ENCODE measurements at regions not wholly inside any gene's neighbourhood (a gene's known extent, or its start where the extent isn't known, plus 50 kb on each side); places are given as distances from the start of the nearest gene placed in this dataset.

DNA sequence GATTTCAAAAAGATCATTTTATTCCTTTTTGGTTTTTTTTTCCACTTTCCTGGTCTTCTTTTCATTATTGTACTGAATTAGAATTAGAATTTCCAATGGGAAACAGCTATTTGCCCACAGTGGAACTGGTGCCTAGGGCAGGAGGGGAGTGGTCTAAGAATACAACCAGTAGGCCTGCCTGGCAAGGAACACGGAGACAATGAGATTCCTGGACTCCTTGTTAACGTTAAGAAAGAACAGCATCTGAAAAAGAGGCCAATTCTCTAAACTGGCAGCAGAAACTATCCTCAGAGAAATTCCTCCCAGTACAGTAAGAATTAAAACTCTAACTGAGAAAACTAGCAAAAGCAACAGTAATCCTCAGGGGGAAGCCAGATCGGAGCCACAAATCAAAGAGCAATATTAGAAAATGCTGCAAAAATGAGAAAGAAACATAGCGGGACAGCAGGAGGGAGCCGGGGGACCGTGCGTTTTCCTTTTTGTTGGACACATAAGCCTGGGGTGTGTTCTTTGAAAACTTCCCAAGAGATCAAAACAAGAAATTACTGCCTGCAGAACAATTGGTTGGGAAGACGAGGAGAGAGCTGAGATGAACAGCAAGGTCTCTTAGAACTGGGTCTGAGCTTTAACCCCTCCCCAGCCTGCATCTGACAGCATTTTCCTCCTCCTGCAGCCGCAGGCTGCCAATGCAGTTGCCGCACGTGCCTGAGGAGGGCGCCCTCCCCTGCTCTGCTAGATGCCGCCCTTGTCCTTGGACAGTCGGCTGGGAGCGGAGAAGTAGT lies 776.0 kb downstream of the TSN start:
- in situ Hi-C loops (cut with MboI) (no loop called here), intact Hi-C loops (cut with micrococcal nuclease) (no loop called here)
- H3K4me2 ChIP-seq (ENCODE audit: insufficient read depth, low read length) = no peak overlapping the region
- H2AFZ ChIP-seq (ENCODE audit: low read depth, low read length) = no peak overlapping the region
- no peaks in the 10 kb centered on the region for H3K9me1 ChIP-seq (ENCODE audit: control insufficient read depth, insufficient read depth, low read length)
- ATAC-seq = no peak
- no peaks in the 10 kb centered on the region for H3K4me1 ChIP-seq (replicated peaks in 1 of 2; ENCODE audit: control insufficient read depth in 2 of 2, insufficient read depth in 2 of 2, low read length in 2 of 2)
- BruUV-seq (replicated peaks) = no TSS peak
- no peaks in the 10 kb centered on the region for H3K9me3 ChIP-seq (replicated peaks; ENCODE audit: control insufficient read depth, insufficient read depth, low read depth, low read length)
- no peak overlapping the region for H3K27ac ChIP-seq (ENCODE audit: extremely low read depth, low read depth, low read length)
- DNase-seq (ENCODE audit: extremely low read depth in 1 of 4, low spot score in 3 of 4) = peak in 1 of 4 experiments; percentile 1
- POLR2A ChIA-PET = no interaction called here
- no peaks in the 10 kb centered on the region for H3K27me3 ChIP-seq (ENCODE audit: control insufficient read depth in 2 of 2, insufficient read depth in 2 of 2, low read length in 2 of 2)
- no peaks in the 10 kb centered on the region for H3K36me3 ChIP-seq (ENCODE audit: control insufficient read depth, insufficient read depth, low read length)
- no peak overlapping the region for H3K4me3 ChIP-seq
- H4K20me1 ChIP-seq (replicated peaks; ENCODE audit: control insufficient read depth, insufficient read depth, low read length) = no peaks in the 10 kb centered on the region
- H3K9ac ChIP-seq (ENCODE audit: insufficient read depth in 1 of 2, low read depth in 2 of 2, low read length in 2 of 2) = no peak overlapping the region
- CTCF ChIA-PET (ENCODE audit: low intra/inter-chr PET ratio) = no interaction called here
- 3% methylated on average over 15 of the region's 15 CpGs for WGBS (ENCODE audit: insufficient coverage, low coverage, missing lambda C conversion rate)
- FAIRE-seq = no peak
- no peaks in the 10 kb centered on the region for H3K79me2 ChIP-seq (ENCODE audit: control insufficient read depth, insufficient read depth, low read length)
- TF ChIP-seq PHF20 (IDR thresholded peaks at IDR 0.05; ENCODE audit: partially characterized antibody) (no peak), ZFPM2 (CRISPR knock-in tag; IDR thresholded peaks at IDR 0.05) (no peak), BHLHE40 (IDR thresholded peaks at IDR 0.05; ENCODE audit: low read length) (0 out of 2 replicates have a peak, but pooled peaks have one; percentile 12), HNRNPLL (IDR thresholded peaks at IDR 0.05; ENCODE audit: low read depth, low read length, poor library complexity, severe bottlenecking) (no peak)
- TF ChIP-seq, protein P1, sequence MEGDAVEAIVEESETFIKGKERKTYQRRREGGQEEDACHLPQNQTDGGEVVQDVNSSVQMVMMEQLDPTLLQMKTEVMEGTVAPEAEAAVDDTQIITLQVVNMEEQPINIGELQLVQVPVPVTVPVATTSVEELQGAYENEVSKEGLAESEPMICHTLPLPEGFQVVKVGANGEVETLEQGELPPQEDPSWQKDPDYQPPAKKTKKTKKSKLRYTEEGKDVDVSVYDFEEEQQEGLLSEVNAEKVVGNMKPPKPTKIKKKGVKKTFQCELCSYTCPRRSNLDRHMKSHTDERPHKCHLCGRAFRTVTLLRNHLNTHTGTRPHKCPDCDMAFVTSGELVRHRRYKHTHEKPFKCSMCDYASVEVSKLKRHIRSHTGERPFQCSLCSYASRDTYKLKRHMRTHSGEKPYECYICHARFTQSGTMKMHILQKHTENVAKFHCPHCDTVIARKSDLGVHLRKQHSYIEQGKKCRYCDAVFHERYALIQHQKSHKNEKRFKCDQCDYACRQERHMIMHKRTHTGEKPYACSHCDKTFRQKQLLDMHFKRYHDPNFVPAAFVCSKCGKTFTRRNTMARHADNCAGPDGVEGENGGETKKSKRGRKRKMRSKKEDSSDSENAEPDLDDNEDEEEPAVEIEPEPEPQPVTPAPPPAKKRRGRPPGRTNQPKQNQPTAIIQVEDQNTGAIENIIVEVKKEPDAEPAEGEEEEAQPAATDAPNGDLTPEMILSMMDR (IDR thresholded peaks at IDR 0.05 in 2 of 3, conservative IDR thresholded peaks at IDR 0.05 in 1 of 3; ENCODE audit: insufficient read depth in 2 of 3, low read depth in 1 of 3, low read length in 3 of 3) = 0 out of 6 replicates have a peak, but pooled peaks of 2 of the 3 experiments have one; percentile 9 to 23
